OCI-LY1 (cell line): ENCODE measurements at regions not wholly inside any gene's neighbourhood (a gene's known extent, or its start where the extent isn't known, plus 50 kb on each side); places are given as distances from the start of the nearest gene placed in this dataset.

Source experiments
- H2AFZ ChIP-seq: fragments of 200-600 bp; sonication (generic), shearing (Covaris generic); 2 replicates; pipeline ENCODE4 v1.6.0; 2014; ENCODE audit warnings: antibody characterized with exemption, mild to moderate bottlenecking, low read length
- H3F3A ChIP-seq: fragments of 200-600 bp; sonication (generic), shearing (Covaris generic); 2 replicates; pipeline ENCODE4 v1.6.0; 2014; ENCODE audit warnings: mild to moderate bottlenecking, antibody characterized with exemption, low read length, moderate library complexity; ENCODE audit not compliant: insufficient read depth
- H3K27ac ChIP-seq: fragments of 200-600 bp; sonication (generic); 2 replicates; pipeline ENCODE4 v1.5.1; 2014; ENCODE audit warnings: low read length, mixed run types, mild to moderate bottlenecking, low read depth; ENCODE audit not compliant: poor library complexity, severe bottlenecking
- H3K27me3 ChIP-seq: fragments of 200-600 bp; sonication (generic); 2 replicates; pipeline ENCODE4 v1.6.0; 2014; ENCODE audit warnings: antibody characterized with exemption, mild to moderate bottlenecking, low read length, moderate library complexity; ENCODE audit not compliant: insufficient read depth
- H3K36me3 ChIP-seq: fragments of 200-600 bp; sonication (generic); 2 replicates; pipeline ENCODE4 v1.6.1; 2014; ENCODE audit warnings: mild to moderate bottlenecking, antibody characterized with exemption, low read length, moderate library complexity, mixed read lengths; ENCODE audit not compliant: insufficient read depth
- H3K4me1 ChIP-seq: fragments of 200-600 bp; sonication (generic); 2 replicates; pipeline ENCODE4 v1.5.1; 2014; ENCODE audit warnings: mild to moderate bottlenecking, low read length, moderate library complexity; ENCODE audit not compliant: insufficient read depth, severe bottlenecking
- H3K4me2 ChIP-seq: fragments of 200-600 bp; sonication (generic), shearing (Covaris generic); 2 replicates; pipeline ENCODE4 v1.6.1; 2014; ENCODE audit warnings: low read length
- H3K4me3 ChIP-seq: fragments of 200-600 bp; sonication (generic); 2 replicates; pipeline ENCODE4 v1.5.1; 2014; ENCODE audit warnings: low read length, low read depth, mild to moderate bottlenecking, mixed read lengths; ENCODE audit not compliant: poor library complexity, severe bottlenecking
- H3K79me2 ChIP-seq: fragments of 200-600 bp; shearing (Covaris generic); 2 replicates; pipeline ENCODE4 v1.6.1; 2016; ENCODE audit warnings: mixed run types, low read length, mixed read lengths; ENCODE audit not compliant: insufficient read depth
- H3K9ac ChIP-seq: fragments of 200-600 bp; sonication (generic), shearing (Covaris generic); 2 replicates; pipeline ENCODE4 v1.6.1; 2014; ENCODE audit warnings: mild to moderate bottlenecking, low read length, mixed read lengths
- H3K9me2 ChIP-seq: fragments of 200-600 bp; sonication (generic), shearing (Covaris generic); 2 replicates; pipeline ENCODE4 v1.6.1; 2014; ENCODE audit warnings: low read depth, mild to moderate bottlenecking, low read length, mixed read lengths
- H3K9me3 ChIP-seq: fragments of 200-600 bp; shearing (Covaris generic); 2 replicates; pipeline ENCODE4 v1.6.1; 2014; ENCODE audit warnings: low read length, mixed read lengths
- H4K20me1 ChIP-seq: fragments of 200-600 bp; sonication (generic), shearing (Covaris generic); 2 replicates; pipeline ENCODE4 v1.6.0; 2016; ENCODE audit warnings: mild to moderate bottlenecking, low read length; ENCODE audit not compliant: insufficient read depth
- EZH2 ChIP-seq: fragments of 200-600 bp; sonication (generic), shearing (Covaris generic); IDR thresholded peaks from 2 replicates; pipeline ENCODE4 v1.8.0; 2017; ENCODE audit warnings: borderline replicate concordance, mixed run types, mild to moderate bottlenecking, antibody characterized with exemption, low read length, moderate library complexity, mixed read lengths
- TF ChIP-seq, protein P1 (sequence below): fragments of 200-600 bp; sonication (generic), shearing (Covaris generic); IDR thresholded peaks from 2 replicates; pipeline ENCODE4 v1.5.1; 2017; ENCODE audit warnings: mild to moderate bottlenecking, antibody characterized with exemption, low read length, moderate library complexity, mixed read lengths

DNA sequence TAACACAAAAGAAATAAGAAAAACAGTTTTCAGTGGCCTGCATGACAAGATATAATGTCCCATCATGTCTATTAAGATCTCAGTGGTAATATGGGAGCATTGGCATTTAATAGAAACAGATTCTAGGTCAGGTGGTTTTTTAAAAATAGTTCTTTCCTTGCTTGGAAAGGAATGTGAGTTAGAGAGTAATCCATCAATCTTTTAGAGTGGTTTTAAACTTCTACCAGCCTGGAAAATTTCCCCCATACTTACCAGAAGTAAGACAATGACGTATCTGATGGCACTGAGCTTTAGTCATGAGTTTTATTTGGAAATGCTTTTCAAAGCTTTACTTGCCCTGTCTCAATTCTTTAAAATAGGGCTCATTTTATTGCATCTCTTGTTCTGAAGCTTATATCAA lies 441.7 kb upstream of the SMIM21 start:
- Histone ChIP-seq H3K79me2 (no peaks in the 10 kb centered on the region), H2AFZ (no peak overlapping the region), H3F3A (no peaks in the 10 kb centered on the region), H3K4me3 (no peak overlapping the region), H4K20me1 (no peaks in the 10 kb centered on the region), H3K27me3 (no peaks in the 10 kb centered on the region), H3K9me3 (no peaks in the 10 kb centered on the region), H3K36me3 (no peaks in the 10 kb centered on the region), H3K9me2 (no peaks in the 10 kb centered on the region), H3K4me1 (no peaks in the 10 kb centered on the region), H3K27ac (no peak overlapping the region), H3K4me2 (no peak overlapping the region), H3K9ac (no peak overlapping the region)
- TF ChIP-seq, protein P1, sequence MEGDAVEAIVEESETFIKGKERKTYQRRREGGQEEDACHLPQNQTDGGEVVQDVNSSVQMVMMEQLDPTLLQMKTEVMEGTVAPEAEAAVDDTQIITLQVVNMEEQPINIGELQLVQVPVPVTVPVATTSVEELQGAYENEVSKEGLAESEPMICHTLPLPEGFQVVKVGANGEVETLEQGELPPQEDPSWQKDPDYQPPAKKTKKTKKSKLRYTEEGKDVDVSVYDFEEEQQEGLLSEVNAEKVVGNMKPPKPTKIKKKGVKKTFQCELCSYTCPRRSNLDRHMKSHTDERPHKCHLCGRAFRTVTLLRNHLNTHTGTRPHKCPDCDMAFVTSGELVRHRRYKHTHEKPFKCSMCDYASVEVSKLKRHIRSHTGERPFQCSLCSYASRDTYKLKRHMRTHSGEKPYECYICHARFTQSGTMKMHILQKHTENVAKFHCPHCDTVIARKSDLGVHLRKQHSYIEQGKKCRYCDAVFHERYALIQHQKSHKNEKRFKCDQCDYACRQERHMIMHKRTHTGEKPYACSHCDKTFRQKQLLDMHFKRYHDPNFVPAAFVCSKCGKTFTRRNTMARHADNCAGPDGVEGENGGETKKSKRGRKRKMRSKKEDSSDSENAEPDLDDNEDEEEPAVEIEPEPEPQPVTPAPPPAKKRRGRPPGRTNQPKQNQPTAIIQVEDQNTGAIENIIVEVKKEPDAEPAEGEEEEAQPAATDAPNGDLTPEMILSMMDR, result no peak
- TF ChIP-seq EZH2, result no peak

DNA sequence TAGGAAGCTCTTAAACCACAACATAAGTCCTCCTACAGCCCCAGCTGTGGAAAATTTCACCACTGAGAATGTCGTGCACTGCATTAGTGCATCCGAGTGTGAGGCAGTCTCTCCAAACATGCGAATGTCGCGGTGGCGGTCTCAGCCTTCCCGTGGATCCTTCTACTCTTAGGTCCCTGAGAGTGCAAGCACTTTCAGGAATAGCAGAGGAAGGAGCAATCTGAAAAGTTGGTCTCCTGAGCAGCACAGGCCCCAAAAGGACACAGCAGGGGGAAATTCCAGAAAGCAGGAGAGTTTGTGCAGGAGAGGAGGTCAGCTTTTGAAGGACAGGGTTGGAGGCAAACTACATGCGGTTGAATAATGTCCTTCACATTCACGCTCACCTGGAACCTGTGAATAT lies 440.5 kb upstream of the SMIM21 start:
- Histone ChIP-seq H3K27me3 (no peaks in the 10 kb centered on the region), H3K36me3 (no peaks in the 10 kb centered on the region), H3K9ac (no peak overlapping the region), H3K9me3 (no peaks in the 10 kb centered on the region), H3K4me3 (no peak overlapping the region), H3K9me2 (no peaks in the 10 kb centered on the region), H4K20me1 (no peaks in the 10 kb centered on the region), H2AFZ (no peak overlapping the region), H3F3A (no peaks in the 10 kb centered on the region), H3K4me1 (no peaks in the 10 kb centered on the region), H3K4me2 (no peak overlapping the region), H3K79me2 (no peaks in the 10 kb centered on the region), H3K27ac (no peak overlapping the region)
- TF ChIP-seq, protein P1, result no peak
- TF ChIP-seq EZH2, result no peak

- H3K27me3 ChIP-seq, result no peaks in the 10 kb centered on the region
- H3K9ac ChIP-seq, result no peak overlapping the region
- H3K4me1 ChIP-seq, result no peaks in the 10 kb centered on the region
- no peaks in the 10 kb centered on the region for H3K36me3 ChIP-seq
- no peak overlapping the region for H3K4me3 ChIP-seq
- H3K79me2 ChIP-seq, result no peaks in the 10 kb centered on the region
- no peak for TF ChIP-seq EZH2
- TF ChIP-seq, protein P1, result no peak
- H2AFZ ChIP-seq, result no peak overlapping the region
- H3K9me3 ChIP-seq, result no peaks in the 10 kb centered on the region
- no peak overlapping the region for H3K4me2 ChIP-seq
- no peaks in the 10 kb centered on the region for H3F3A ChIP-seq
- H3K27ac ChIP-seq, result no peak overlapping the region
- no peaks in the 10 kb centered on the region for H4K20me1 ChIP-seq
- no peaks in the 10 kb centered on the region for H3K9me2 ChIP-seq
Observed at GRCh38 chr18:75865639-75866038, 438.1 kb upstream of the SMIM21 start.
